ENCODE measurements at regions not wholly inside any gene's neighbourhood (a gene's known extent, or its start where the extent isn't known, plus 50 kb on each side); places are given as distances from the start of the nearest gene placed in this dataset.

DNA sequence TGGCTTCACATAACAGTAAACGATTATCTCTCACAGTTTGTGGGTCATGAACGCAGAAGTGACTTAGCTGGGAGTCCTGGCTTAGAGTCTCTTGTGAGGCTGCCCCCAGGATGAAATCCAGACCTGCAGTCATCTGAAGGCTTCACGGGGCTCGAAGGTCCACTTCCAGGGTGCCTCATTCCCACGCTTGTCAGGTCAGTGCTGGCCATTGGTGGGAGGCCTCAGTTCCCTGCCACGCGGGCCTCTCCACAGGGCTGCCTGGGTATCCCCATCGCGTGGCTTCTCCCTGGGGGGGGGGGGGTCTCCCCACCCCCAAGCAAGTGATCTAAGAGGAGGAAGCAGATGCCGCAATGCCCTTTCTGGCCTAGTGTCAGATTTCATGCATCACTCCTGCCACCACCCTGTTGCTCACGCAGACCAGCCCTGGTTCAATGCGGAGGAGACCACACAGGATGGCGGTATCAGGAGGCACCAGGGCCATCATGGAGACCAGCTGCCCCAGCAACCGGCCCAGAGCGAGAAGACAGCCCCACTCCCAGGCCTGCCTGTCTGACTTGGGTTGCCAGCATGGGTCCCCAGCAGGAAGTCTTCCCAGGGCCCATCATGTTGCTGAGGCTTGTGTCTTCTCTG lies 77.3 kb upstream of the CDH5 start:
- DNase-seq: no peak

DNA sequence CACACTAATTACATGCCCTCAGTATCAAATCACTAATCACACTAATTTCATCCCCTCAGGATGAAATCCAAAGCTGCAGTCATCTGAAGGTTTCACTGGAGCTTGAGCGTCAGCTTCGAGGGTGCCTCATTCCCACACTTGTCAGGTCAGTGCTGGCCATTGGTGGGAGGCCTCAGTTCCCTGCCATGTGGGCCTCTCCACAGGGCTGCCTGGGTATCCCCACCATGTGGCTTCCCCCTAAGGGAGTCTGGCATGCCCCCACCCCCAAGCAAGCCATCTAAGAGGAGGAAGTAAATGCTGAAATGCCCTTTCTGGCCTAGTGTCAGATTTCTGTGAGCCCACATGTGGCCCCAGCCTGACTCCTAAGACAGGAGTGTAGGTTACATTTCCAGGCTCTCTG lies 78.6 kb upstream of the CDH5 start:
- no peak for DNase-seq

DNA sequence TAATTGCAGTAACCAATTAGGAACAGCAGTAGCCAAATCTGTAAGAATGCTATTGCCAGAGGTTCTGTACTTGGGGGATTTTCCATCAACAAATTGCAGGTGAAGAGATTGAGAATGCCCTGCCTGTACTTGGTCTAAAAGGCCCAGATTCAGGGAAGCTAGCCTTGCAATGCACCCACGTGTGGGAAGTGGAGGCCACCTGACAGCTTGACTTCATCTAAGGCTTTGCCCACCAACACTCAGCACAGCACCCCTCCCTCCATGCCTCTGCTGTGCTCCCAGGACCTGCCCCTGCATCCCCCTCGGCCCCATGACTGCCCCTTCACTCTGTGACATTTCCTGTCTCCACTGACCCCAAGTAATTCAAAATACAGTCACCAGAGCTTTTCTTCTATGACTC lies 79.1 kb upstream of the CDH5 start:
- DNase-seq: no peak

DNA sequence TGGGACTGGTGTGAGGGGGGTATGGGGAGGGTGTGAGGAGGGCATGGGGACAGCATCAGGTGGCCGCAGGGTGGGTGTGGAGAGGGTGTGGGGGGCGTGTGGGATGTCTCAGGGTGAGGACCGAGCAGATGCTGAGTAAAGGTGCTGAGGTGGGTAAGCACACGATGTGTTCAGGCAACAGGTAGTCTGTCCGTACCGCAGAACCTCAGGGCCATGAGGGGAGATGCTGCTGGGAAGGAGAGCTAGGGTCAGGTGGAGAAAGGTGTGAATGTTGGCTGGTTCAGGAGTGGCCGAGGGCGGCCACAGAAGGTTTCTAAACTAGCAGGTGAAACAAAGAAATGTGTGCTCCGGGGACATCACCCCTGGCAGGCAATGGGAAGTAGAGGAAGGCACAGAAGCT lies 80.0 kb upstream of the CDH5 start:
- DNase-seq: no peak

DNA sequence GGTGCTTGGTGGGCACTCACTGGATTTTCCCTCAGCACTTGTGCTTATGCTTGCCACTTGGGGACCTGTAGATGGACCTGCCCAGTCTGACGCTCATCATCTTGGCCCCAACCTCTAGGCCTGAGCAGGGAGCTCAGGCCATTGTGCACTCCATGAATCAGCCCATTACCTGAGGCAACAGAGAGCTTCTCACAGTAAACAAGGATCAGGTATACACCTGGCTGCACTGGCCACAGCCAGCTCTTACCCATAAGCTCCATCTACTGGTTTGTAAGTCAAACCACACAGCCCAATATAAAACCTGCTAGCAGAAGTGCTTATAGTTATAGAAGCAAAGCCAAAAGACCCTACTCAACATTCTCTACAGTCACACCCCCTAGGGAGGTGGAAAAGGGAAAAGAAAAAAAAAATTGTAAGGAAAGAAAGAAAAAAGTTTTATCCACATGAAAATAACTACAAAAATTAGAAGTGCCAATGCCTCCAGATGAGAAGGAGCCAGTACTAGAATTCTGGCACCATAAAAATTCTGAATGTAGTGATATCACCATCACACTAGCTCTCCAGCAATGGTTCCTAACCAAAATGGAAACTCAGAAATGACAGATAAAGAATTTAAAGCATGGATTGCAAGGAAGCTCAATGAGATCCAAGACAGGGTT lies 87.8 kb upstream of the CDH5 start:
- DNase-seq: no peak

DNA sequence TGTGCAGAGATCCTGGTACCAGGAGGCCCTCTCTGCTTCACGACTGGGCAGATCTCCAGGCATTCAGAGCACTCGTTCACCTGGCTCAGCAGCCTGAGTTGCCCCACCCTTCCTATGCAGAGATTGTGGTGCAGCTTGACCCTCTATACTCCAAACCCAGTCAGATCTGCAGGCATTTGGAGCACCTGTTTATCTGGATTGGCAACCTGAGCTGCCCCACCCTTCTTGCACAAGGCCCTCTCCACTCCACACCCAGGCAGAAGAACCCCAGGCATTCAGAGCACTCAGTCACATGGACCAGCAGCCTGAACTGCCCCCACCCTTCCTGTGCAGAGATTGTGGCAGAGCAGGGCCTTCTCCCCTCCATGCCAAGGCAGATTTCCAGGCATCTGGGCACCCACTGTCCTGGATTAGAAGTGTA lies 88.4 kb upstream of the CDH5 start:
- no peak for DNase-seq

DNA sequence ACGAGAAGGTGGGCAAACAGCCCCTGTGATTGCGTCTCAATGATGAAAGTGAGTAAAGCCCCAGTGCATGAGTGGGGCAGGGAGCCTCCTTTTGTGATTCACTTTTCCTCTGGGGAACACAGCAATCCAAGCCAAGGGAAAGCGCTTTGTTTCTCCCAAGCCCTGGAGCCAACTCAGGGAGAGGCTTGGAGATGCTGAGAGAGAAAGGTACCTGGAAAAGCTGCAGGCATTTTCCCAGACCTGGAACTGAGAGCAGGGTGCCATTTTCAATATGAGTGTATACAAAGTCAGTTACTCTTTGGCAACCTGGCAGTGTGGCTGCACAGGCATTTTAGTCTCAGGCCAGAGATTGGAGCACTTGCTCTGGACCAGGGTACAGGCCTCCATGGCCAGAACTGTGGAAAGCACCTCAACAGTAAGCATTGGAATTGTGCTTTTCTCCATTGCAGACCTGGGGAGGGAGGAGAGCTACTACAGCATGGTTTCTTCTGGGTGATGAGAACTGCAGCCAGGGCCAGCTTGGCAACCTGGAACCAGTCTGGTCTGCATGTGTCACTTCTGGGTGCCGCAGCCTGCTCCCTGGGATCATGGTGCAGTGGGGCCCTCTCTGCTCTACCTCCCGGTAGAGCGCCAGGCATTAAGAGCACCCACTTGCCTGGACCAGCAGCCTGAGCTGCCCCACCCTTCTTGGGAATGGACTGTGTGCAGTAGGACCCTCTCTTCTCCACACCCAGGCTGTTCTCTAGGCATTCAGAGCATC lies 89.0 kb upstream of the CDH5 start:
- no peak for DNase-seq

DNA sequence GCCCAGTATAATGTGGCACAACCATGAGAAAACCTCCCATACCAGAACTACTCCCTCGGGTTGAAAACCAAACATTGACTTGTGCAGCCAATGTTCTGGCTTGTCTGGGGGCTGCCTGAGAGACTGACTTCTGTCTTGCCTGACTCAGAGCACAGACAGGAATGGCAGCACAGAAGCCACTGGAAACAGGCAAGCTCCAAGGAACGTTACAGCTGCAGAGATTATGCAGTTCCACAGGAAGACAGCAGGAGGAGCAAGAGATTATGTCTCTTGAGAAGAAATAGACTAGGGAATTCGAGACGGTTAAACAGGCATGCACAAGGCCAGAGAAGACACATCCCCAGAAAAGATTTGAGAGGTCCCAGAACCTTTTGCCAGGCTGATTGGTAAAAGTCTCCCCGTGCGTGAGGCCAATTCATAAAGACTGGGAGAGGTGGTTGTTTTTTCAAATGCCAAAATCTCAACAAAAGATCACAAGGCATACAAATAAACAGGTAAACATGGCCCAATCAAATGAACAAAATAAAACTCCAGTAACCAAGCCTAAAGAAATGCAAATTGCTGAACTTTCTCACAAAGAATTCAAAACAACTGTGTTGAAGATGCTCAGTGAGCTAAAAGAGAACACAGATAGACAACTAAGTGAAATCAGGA lies 90.6 kb upstream of the CDH5 start:
- DNase-seq: no peak

DNA sequence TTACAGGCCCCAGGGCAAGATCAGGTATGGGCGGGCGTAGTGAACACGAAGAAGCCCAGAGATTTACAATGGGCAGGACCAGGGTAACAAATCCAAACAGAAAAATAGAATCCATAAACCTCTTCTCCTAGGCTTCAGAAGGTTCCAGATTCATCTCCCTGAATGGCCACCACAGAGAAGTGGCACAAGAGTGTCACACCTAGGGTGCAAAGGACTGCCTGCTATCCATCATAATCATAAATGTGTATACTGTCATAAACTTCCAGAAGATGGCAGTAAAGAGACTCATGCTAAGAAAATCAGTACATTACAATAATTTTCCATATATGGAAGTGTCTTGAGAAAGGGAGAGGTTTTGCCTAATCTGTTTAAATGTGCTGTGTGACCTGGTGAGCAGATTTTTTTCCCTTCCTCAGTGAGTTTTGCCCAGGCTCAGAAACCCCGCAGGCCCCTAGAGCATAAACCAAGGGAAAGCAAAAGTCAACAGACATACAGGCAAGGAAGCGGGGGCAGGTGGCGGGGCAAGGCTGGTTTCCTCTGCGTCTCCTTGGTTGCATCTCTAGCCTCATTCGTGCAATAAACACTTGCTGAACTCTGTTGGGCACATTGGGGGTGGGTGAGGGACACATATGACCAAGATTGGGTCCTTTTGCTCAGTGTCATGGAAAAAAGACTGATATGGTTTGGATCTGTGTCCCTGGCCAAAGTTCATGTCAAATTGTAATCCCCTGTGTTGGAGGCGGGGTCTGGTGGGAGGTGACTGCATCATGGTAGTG lies 92.0 kb upstream of the CDH5 start:
- DNase-seq: no peak

DNA sequence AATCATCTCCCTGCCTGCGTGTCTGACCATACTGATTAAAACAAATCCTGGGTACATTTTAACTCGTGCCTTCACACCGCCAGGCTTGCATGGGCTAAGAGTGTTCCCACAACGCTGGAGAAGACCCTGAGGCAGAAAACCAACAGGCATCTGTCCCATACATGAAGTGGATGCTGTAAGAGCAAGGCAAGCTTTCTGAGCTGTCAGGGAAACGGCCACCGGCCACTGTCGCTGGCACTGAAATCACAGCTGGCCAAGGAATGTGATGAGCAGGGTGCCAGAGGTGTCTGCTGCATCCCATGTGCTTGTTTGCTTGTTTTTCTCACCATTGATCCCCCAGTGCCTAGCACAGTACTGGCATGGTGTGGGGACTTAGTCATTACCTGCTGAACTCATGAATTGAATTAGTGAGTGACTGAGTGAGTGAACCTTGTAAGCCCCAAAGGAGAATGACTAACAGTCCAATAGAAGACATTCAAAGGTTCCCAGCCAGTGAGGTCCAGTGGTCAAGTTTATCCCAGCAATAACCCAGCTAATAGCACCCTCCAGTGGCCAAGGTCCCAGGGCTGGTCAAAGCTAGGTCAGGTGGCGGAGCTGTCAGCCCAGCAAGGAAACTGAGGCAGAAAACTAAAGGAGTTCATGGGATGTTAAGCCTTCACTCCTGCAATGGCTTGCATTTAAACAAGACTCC lies 92.7 kb upstream of the CDH5 start:
- no peak for DNase-seq

DNA sequence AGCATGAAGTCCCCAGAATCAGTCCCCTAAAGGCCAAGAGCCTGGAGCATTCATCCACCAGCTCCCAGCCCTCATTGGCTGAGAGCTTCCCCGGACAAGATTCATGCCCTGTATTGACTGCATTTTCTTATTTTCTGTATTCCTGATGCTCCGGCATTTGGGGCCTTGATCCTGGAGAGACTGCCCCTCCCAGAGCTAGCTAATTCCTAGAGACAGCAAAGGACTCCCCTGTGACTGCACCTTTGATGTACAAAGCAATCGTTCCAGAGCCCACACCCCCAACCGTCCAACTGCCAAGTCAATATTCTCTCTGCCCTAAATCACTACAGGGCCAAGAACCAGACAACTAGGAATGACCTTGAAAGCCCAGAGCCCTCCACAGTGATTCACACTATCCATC lies 93.4 kb upstream of the CDH5 start:
- no peak for DNase-seq

DNA sequence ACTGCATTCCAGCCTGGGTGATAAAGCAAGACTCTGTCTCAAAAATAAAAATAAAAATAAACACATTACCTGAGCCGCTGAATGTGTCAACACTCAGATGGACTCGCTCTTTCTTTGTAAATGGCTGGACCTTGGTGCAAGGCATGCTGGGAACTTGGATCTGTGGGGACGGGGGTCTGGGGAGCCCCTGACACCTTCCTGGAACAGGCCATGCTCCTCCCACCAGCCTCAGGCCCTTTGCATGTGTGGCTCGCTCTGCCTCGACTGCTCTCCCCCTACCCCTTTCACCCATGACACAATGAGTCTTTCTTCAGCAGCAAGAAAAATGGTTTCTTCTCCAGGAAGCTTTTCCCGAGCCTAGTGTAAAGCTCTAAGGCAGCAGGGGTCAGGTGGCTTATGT lies 94.0 kb upstream of the CDH5 start:
- DNase-seq: no peak

DNA sequence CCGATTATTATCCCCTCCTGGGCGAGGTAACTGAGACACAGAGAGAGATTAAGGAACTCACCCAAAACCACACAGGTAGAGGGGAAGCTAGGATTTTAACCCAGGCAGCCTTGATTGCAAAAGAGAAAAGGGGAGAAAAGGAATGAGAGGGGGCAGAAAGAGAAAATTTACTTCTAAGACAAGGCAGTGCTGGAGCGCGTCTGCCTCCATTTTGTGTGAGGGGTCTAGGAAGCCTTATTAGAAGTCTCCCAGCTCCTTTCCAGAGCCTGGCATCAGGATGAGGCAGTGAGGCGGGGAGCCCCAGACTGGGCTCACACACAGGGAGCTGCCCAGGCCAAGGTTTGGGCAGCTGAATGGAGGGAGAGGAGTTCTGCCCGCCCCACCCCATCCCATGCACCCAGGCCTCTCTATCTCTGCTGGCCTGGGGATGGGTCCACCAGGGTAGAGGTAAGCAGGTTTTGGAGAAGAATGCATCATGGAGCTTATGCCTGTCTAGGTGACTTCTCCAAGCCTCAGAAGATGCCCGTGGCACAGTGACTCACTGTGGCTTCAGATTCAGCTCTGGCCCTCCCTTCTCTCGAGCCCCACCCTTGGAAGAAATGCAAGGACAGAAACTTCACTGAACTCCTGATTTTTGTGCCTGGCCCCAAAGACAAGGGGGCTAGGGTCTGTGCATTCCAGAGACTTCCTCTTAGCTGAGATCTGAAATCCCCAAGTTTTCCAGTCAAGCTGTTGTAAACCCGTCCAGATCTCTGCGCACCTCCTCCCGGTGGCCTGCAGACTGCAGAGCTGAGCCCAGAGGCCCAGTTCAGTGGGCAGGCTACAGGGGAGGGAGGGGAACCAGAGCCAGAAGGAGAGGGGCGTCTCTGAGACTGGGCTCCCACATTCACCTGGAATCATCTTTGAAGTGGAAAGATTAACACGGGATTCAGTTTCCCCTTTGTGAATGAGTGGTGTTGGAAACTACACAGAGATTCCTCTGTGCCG lies 95.1 kb upstream of the CDH5 start:
- DNase-seq: no peak

DNA sequence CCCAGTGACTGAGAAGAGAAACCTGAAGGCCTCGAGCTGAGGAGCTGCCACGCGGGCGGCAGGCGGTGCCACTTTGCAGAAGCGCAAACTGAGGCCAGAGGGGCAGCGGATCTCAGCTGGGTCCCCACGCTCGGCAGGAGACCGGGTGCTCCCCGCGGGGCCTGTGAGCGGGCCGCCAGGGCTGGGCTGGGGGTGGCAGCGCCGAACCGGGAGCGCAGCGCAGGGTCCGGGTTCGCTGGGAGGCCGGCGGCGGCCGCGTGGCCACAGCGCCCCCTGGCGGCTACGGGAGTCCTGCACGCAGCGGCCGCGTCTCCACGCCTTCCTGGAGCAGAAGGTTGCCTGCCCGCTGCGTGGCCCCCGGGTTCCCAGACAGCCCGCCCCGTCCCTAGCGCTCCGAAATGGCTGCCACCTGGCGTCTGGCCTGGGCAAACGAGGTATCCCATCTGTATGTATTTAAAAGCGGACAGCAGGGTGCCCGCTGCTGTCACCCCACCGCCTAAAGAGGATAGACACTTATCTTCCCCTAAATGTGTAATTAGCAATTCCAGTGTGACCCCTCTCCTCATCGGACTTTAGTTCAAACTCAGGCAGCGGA lies 96.1 kb upstream of the CDH5 start:
- peak; percentile 77 for DNase-seq

DNA sequence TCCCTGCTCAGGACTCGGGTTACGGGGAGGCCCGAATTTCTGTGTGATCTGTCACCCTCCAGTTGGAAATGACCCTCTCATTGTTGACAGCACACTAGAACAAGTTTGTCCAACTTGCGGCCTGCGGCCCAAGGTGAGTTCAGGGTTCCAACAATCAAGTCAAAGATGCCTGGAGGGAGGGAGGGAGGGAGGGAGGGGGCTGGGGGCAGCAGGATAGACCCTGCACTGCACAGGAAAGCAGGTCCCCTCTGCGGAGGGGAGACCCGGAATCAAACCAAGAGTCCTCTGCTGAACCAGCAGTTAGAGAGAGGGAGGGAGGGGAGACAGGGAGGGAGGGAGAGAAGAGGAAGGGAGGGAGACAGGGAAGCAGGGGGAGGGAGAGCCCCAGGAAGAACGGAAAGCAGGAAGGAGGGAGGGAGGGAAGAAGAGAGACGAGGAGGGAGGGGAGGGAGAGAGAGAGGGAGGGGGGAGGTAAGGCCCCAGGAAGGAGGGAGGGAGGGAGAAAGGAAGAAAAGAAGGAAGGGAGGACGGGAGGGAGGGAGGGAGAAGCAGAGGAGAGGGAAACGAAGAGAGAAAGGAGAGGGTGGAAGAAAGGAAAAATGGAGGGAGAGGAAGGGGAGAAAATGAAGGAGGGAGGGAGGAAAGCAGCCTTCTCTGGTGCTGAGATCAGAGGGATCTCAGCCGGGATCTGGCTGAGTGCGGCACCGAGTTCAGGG lies 96.7 kb upstream of the CDH5 start:
- no peak for DNase-seq

DNA sequence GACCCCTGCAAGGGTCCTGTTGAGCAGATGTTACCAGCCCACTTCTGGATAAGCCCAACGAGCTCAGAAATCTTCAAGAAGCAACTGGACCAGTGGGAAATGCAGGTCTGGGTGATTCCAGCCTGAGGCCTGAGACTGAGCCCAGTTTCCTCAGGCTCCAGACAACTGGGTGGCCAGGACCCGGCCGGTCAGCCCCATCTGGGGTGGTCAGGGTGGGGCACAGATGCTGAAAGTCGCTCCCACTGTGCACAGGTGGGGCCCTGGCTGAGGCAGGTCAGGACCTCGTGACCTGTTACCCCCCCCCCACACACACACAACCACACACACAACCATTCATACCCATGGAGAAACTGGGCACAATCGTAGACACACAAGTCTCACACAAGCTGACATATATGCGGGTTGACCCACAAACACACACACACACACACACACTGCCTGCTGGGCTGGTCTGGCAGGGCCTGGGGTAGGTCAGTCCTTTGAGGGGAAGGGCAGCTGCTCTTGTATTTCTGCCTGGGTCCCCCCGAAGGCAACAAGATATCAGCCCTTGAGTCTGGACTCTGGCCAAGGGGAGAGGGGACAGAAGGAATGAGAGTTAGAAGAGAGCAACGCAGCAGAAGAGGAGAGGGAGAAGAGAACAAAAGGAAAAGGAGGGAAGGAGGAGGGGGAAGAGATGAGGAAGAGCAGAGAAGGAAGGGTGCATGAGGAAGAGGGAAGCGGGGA lies 99.0 kb upstream of the CDH5 start:
- DNase-seq: no peak

DNA sequence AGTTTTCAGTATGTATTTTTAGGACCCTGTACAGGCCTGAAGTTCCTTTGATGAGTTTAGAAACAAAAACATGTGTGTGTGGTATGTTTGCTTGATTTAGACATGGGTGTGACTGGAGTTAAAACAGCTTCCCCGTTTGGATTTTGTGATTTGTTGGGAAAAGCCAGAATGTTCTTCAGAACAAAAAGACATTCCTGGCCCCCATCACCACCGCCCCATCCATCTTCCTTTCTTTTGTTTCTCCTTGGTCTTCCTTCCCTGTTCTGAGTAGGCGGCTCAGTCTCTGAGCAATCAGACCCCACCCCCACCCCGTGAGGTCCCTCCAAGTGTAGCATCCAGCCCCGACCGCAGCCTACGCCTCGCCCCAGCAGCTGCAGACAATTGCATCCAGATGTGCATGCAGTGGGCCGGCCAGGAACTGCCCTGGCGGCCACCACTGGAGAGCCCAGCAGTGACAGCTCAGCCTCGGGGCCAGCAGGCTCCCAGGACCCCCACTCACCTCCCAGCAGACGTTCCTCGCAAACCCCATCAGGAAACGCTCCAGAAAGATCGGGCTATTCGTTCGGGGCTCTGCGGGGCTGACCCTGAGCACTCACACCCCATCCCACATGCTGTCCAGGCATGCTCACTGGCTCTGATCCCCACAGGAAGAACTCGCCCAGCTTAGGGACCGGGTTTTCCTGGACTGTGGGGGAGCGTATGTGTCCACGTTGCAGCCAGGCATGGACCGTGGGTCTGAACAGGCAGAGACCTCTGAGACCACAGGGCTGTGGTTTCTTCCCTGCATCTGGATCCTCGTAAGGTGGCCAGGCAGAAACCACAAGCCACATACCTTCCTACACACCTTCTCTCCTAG lies 99.8 kb upstream of the CDH5 start:
- peak; percentile 77 for DNase-seq
